ENCODE measurements at regions not wholly inside any gene's neighbourhood (a gene's known extent, or its start where the extent isn't known, plus 50 kb on each side); places are given as distances from the start of the nearest gene placed in this dataset.
A peak's percentile ranks its signal among the peaks of the same experiment; 100 is the strongest.

GRCh38 chr10:44243851-44244510 is 140.9 kb downstream of the CXCL12 start:
- DNase-seq, result no peak

- no peak for DNase-seq
These were observed 142.1 kb downstream of the CXCL12 start for GRCh38 chr10:44242826-44243225.

- DNase-seq, result no peak
These were observed 142.8 kb downstream of the CXCL12 start for GRCh38 chr10:44242091-44242490.

- DNase-seq, result no peak
These were observed 144.2 kb downstream of the CXCL12 start for GRCh38 chr10:44240584-44241205.

- DNase-seq, result no peak
These were observed 146.7 kb downstream of the CXCL12 start for GRCh38 chr10:44238212-44238611.

- DNase-seq, result no peak
These were observed 147.4 kb downstream of the CXCL12 start for GRCh38 chr10:44237364-44238049.

GRCh38 chr10:44235363-44235762 is 149.5 kb downstream of the CXCL12 start:
- no peak for DNase-seq

- peak; percentile 18 for DNase-seq
These were observed 150.4 kb downstream of the CXCL12 start for GRCh38 chr10:44234483-44234875.

GRCh38 chr10:44233561-44234482 is 151.1 kb downstream of the CXCL12 start:
- peak; percentile 35 for DNase-seq

- no peak for DNase-seq
These were observed 167.6 kb downstream of the CXCL12 start for GRCh38 chr10:44217274-44217820.

GRCh38 chr10:44216073-44216472 is 168.8 kb downstream of the CXCL12 start:
- DNase-seq, result no peak

- DNase-seq, result no peak
These were observed 175.1 kb downstream of the CXCL12 start for GRCh38 chr10:44209811-44210210.

- no peak for DNase-seq
These were observed 177.7 kb downstream of the CXCL12 start for GRCh38 chr10:44207160-44207559.

GRCh38 chr10:44206127-44206818 is 178.6 kb downstream of the CXCL12 start:
- no peak for DNase-seq

GRCh38 chr10:44205067-44205466 is 179.8 kb downstream of the CXCL12 start:
- no peak for DNase-seq

- no peak for DNase-seq
These were observed 181.4 kb downstream of the CXCL12 start for GRCh38 chr10:44203535-44203934.

GRCh38 chr10:44202952-44203351 is 181.9 kb downstream of the CXCL12 start:
- DNase-seq, result no peak

GRCh38 chr10:44201656-44202055 is 183.2 kb downstream of the CXCL12 start:
- no peak for DNase-seq

- no peak for DNase-seq
These were observed 183.9 kb downstream of the CXCL12 start for GRCh38 chr10:44201011-44201410.

GRCh38 chr10:44199991-44200655 is 184.8 kb downstream of the CXCL12 start:
- DNase-seq, result no peak

GRCh38 chr10:44199267-44199666 is 185.6 kb downstream of the CXCL12 start:
- no peak for DNase-seq

Data from muscle of arm (tissue), 1 donor.